WTC11 (cell line): ENCODE measurements at regions not wholly inside any gene's neighbourhood (a gene's known extent, or its start where the extent isn't known, plus 50 kb on each side); places are given as distances from the start of the nearest gene placed in this dataset.

Source experiments
- ATAC-seq: fragments of 200-7000 bp; cut with Tn5 transposase; 2 replicates; pipeline ENCODE4 v1.10.0; 2021; ENCODE audit warnings: mild to moderate bottlenecking, moderate library complexity
- CTCF ChIA-PET: fragments of 300-600 bp; sonication (Branson Sonifier 250); formaldehyde crosslinking; loops from one replicate; lab custom pipeline; 2021; ENCODE audit warnings: antibody characterized with exemption; lab: Charles Lee
- POLR2A ChIA-PET: fragments of 350-600 bp; sonication (Branson Sonifier 250); formaldehyde crosslinking; loops from one replicate; lab custom pipeline; 2021; ENCODE audit warnings: antibody characterized with exemption; lab: Charles Lee
- DNase-seq: peaks from one replicate; pipeline ENCODE4 v3.0.0; 2021; ENCODE audit warnings: low spot score
- H3K27ac Mint-ChIP-seq: 2 replicates; pipeline ENCODE4 v1.8.0; 2021; ENCODE audit warnings: mixed read lengths
- H3K27me3 Mint-ChIP-seq: 2 replicates; pipeline ENCODE4 v1.8.0; 2021; ENCODE audit warnings: low read depth, mild to moderate bottlenecking, moderate library complexity, mixed read lengths
- H3K36me3 Mint-ChIP-seq: 2 replicates; pipeline ENCODE4 v1.8.0; 2021; ENCODE audit warnings: mixed read lengths
- H3K4me1 Mint-ChIP-seq: 2 replicates; pipeline ENCODE4 v1.8.0; 2022; ENCODE audit warnings: mixed read lengths
- H3K4me3 Mint-ChIP-seq: 2 replicates; pipeline ENCODE4 v1.8.0; 2021; ENCODE audit warnings: mild to moderate bottlenecking, moderate library complexity, mixed read lengths
- H3K9me3 Mint-ChIP-seq: 2 replicates; pipeline ENCODE4 v1.8.0; 2021; ENCODE audit warnings: mixed read lengths
- NFATC4 ChIP-seq: fragments of 250-450 bp; sonication (Bioruptor Pico); IDR thresholded peaks from 2 replicates; pipeline ENCODE4 v1.9.0; 2021; ENCODE audit warnings: mild to moderate bottlenecking
- NR1H2 ChIP-seq: sonication (generic); formaldehyde crosslinking; IDR thresholded peaks from 2 replicates; pipeline ENCODE4 v1.9.0; 2021; ENCODE audit warnings: mild to moderate bottlenecking, moderate library complexity, missing genetic modification reagents
- ZBTB21 ChIP-seq: sonication (generic); formaldehyde crosslinking; IDR thresholded peaks from 2 replicates; pipeline ENCODE4 v1.8.1; 2023; ENCODE audit warnings: mild to moderate bottlenecking, missing genetic modification reagents, borderline replicate concordance
- ZNF121 ChIP-seq: sonication (generic); formaldehyde crosslinking; IDR thresholded peaks from 2 replicates; pipeline ENCODE4 v1.8.0; 2023; ENCODE audit warnings: missing genetic modification reagents
- ZNF263 ChIP-seq: sonication (generic); formaldehyde crosslinking; IDR thresholded peaks from 2 replicates; pipeline ENCODE4 v1.8.1; 2022; ENCODE audit warnings: low read depth, mild to moderate bottlenecking, moderate library complexity, missing genetic modification reagents
- ZNF317 ChIP-seq: sonication (generic); formaldehyde crosslinking; IDR thresholded peaks from 2 replicates; pipeline ENCODE4 v1.8.1; 2023; ENCODE audit warnings: low read depth, mild to moderate bottlenecking, moderate library complexity, missing genetic modification reagents, borderline replicate concordance
- ZNF416 ChIP-seq: fragments of 250-450 bp; sonication (Bioruptor Pico); IDR thresholded peaks from 2 replicates; pipeline ENCODE4 v1.9.0; 2021; ENCODE audit warnings: mild to moderate bottlenecking, inconsistent platforms
- ZNF423 ChIP-seq: fragments of 250-450 bp; sonication (Bioruptor Pico); IDR thresholded peaks from 2 replicates; pipeline ENCODE4 v2.1.2; 2022; ENCODE audit warnings: mild to moderate bottlenecking, moderate library complexity
- TF ChIP-seq, protein P1 (sequence below): sonication (generic); formaldehyde crosslinking; IDR thresholded peaks from 2 replicates; pipeline ENCODE4 v1.8.1; 2023; ENCODE audit warnings: mild to moderate bottlenecking, missing genetic modification reagents, moderate library complexity
- TF ChIP-seq, protein P2 (sequence below): sonication (generic); formaldehyde crosslinking; IDR thresholded peaks from 2 replicates; pipeline ENCODE4 v1.8.1; 2022; ENCODE audit warnings: low read depth, mild to moderate bottlenecking, moderate library complexity, missing genetic modification reagents, borderline replicate concordance
- TF ChIP-seq, protein P3 (sequence below): sonication (generic); formaldehyde crosslinking; IDR thresholded peaks from 2 replicates; pipeline ENCODE4 v1.8.0; 2022; ENCODE audit warnings: mild to moderate bottlenecking, missing genetic modification reagents
- TF ChIP-seq, protein P4 (sequence below): fragments of 250-450 bp; sonication (Bioruptor Pico); IDR thresholded peaks from 2 replicates; pipeline ENCODE4 v1.9.0; 2021; ENCODE audit warnings: moderate library complexity, mild to moderate bottlenecking, inconsistent platforms, borderline replicate concordance
- TF ChIP-seq, protein P5 (sequence below): fragments of 250-450 bp; sonication (Bioruptor Pico); IDR thresholded peaks from 2 replicates; pipeline ENCODE4 v1.9.0; 2021; ENCODE audit warnings: mild to moderate bottlenecking, borderline replicate concordance
- TF ChIP-seq, protein P6 (sequence below): fragments of 200-600 bp; IDR thresholded peaks from 2 replicates; pipeline ENCODE4 v1.8.0; 2022; ENCODE audit warnings: antibody characterized with exemption
- TF ChIP-seq, protein P7 (sequence below): sonication (generic); formaldehyde crosslinking; IDR thresholded peaks from 2 replicates; pipeline ENCODE4 v1.8.0; 2023; ENCODE audit warnings: missing genetic modification reagents
- TF ChIP-seq, protein P8 (sequence below): sonication (generic); formaldehyde crosslinking; IDR thresholded peaks from 2 replicates; pipeline ENCODE4 v1.8.1; 2023; ENCODE audit warnings: mild to moderate bottlenecking, missing genetic modification reagents
- TF ChIP-seq, protein P9 (sequence below): sonication (generic); formaldehyde crosslinking; IDR thresholded peaks from 2 replicates; pipeline ENCODE4 v1.8.1; 2023; ENCODE audit warnings: mild to moderate bottlenecking, missing genetic modification reagents, moderate library complexity

DNA sequence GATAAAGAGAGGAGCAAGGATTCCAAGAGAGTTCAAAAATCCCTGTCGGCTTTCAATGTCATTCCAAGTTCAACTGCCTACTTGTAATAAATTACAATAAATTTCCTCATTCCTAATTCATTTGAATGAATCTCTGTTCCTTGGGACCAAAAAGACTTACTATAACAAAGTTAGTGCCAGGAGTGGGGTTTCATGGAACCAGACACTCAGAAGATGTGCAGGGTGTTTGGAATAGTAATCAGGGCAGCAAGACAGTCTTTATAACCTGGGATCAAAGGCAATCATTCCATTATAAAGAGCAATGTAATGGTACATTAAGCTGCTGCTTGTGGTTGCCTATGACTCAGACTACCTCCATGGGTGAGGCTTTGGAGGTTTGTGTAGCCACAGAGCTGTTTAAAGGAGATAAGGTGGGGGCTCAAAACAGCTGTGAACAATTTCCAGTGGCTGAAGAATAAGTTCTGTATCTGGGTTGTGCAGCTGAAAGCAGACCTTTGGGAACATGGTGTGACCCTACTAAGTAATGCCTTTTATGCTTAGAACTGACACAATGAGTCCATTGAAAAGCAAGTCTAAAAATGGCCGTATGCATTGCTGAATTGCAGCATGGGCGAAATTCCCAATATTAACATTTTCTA lies 159.9 kb downstream of the LINC00237 start:
- no peaks in the 10 kb centered on the region for H3K4me1 Mint-ChIP-seq
- ChIA-PET CTCF (no interaction called here), POLR2A (no interaction called here)
- no peak overlapping the region for H3K4me3 Mint-ChIP-seq
- H3K27ac Mint-ChIP-seq: no peak overlapping the region
- peaks cover 6% of the 10 kb centered on the region for H3K36me3 Mint-ChIP-seq
- DNase-seq (no peak), ATAC-seq (no peak)
- H3K27me3 Mint-ChIP-seq: peaks cover 2% of the 10 kb centered on the region; the same call in 1 of the 2 replicates
- TF ChIP-seq ZNF423 (CRISPR knock-in tag) (no peak), NR1H2 (no peak), ZNF263 (CRISPR knock-in tag) (no peak), NFATC4 (no peak), ZNF317 (CRISPR knock-in tag) (no peak), ZBTB21 (CRISPR knock-in tag) (no peak), ZNF121 (no peak), ZNF416 (CRISPR knock-in tag) (no peak)
- TF ChIP-seq, protein P1, sequence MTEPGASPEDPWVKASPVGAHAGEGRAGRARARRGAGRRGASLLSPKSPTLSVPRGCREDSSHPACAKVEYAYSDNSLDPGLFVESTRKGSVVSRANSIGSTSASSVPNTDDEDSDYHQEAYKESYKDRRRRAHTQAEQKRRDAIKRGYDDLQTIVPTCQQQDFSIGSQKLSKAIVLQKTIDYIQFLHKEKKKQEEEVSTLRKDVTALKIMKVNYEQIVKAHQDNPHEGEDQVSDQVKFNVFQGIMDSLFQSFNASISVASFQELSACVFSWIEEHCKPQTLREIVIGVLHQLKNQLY (CRISPR knock-in tag): no peak
- TF ChIP-seq, protein P2, sequence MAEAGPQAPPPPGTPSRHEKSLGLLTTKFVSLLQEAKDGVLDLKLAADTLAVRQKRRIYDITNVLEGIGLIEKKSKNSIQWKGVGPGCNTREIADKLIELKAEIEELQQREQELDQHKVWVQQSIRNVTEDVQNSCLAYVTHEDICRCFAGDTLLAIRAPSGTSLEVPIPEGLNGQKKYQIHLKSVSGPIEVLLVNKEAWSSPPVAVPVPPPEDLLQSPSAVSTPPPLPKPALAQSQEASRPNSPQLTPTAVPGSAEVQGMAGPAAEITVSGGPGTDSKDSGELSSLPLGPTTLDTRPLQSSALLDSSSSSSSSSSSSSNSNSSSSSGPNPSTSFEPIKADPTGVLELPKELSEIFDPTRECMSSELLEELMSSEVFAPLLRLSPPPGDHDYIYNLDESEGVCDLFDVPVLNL (CRISPR knock-in tag): no peak
- TF ChIP-seq, protein P3, sequence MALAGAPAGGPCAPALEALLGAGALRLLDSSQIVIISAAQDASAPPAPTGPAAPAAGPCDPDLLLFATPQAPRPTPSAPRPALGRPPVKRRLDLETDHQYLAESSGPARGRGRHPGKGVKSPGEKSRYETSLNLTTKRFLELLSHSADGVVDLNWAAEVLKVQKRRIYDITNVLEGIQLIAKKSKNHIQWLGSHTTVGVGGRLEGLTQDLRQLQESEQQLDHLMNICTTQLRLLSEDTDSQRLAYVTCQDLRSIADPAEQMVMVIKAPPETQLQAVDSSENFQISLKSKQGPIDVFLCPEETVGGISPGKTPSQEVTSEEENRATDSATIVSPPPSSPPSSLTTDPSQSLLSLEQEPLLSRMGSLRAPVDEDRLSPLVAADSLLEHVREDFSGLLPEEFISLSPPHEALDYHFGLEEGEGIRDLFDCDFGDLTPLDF (CRISPR knock-in tag): no peak
- TF ChIP-seq, protein P4, sequence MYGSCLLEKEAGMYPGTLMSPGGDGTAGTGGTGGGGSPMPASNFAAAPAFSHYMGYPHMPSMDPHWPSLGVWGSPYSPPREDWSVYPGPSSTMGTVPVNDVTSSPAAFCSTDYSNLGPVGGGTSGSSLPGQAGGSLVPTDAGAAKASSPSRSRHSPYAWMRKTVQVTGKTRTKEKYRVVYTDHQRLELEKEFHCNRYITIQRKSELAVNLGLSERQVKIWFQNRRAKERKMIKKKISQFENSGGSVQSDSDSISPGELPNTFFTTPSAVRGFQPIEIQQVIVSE (CRISPR knock-in tag): no peak
- TF ChIP-seq, protein P5, sequence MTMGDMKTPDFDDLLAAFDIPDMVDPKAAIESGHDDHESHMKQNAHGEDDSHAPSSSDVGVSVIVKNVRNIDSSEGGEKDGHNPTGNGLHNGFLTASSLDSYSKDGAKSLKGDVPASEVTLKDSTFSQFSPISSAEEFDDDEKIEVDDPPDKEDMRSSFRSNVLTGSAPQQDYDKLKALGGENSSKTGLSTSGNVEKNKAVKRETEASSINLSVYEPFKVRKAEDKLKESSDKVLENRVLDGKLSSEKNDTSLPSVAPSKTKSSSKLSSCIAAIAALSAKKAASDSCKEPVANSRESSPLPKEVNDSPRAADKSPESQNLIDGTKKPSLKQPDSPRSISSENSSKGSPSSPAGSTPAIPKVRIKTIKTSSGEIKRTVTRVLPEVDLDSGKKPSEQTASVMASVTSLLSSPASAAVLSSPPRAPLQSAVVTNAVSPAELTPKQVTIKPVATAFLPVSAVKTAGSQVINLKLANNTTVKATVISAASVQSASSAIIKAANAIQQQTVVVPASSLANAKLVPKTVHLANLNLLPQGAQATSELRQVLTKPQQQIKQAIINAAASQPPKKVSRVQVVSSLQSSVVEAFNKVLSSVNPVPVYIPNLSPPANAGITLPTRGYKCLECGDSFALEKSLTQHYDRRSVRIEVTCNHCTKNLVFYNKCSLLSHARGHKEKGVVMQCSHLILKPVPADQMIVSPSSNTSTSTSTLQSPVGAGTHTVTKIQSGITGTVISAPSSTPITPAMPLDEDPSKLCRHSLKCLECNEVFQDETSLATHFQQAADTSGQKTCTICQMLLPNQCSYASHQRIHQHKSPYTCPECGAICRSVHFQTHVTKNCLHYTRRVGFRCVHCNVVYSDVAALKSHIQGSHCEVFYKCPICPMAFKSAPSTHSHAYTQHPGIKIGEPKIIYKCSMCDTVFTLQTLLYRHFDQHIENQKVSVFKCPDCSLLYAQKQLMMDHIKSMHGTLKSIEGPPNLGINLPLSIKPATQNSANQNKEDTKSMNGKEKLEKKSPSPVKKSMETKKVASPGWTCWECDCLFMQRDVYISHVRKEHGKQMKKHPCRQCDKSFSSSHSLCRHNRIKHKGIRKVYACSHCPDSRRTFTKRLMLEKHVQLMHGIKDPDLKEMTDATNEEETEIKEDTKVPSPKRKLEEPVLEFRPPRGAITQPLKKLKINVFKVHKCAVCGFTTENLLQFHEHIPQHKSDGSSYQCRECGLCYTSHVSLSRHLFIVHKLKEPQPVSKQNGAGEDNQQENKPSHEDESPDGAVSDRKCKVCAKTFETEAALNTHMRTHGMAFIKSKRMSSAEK (CRISPR knock-in tag): no peak
- TF ChIP-seq, protein P6, sequence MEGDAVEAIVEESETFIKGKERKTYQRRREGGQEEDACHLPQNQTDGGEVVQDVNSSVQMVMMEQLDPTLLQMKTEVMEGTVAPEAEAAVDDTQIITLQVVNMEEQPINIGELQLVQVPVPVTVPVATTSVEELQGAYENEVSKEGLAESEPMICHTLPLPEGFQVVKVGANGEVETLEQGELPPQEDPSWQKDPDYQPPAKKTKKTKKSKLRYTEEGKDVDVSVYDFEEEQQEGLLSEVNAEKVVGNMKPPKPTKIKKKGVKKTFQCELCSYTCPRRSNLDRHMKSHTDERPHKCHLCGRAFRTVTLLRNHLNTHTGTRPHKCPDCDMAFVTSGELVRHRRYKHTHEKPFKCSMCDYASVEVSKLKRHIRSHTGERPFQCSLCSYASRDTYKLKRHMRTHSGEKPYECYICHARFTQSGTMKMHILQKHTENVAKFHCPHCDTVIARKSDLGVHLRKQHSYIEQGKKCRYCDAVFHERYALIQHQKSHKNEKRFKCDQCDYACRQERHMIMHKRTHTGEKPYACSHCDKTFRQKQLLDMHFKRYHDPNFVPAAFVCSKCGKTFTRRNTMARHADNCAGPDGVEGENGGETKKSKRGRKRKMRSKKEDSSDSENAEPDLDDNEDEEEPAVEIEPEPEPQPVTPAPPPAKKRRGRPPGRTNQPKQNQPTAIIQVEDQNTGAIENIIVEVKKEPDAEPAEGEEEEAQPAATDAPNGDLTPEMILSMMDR: no peak
- TF ChIP-seq, protein P7, sequence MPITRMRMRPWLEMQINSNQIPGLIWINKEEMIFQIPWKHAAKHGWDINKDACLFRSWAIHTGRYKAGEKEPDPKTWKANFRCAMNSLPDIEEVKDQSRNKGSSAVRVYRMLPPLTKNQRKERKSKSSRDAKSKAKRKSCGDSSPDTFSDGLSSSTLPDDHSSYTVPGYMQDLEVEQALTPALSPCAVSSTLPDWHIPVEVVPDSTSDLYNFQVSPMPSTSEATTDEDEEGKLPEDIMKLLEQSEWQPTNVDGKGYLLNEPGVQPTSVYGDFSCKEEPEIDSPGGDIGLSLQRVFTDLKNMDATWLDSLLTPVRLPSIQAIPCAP: no peak
- TF ChIP-seq, protein P8, sequence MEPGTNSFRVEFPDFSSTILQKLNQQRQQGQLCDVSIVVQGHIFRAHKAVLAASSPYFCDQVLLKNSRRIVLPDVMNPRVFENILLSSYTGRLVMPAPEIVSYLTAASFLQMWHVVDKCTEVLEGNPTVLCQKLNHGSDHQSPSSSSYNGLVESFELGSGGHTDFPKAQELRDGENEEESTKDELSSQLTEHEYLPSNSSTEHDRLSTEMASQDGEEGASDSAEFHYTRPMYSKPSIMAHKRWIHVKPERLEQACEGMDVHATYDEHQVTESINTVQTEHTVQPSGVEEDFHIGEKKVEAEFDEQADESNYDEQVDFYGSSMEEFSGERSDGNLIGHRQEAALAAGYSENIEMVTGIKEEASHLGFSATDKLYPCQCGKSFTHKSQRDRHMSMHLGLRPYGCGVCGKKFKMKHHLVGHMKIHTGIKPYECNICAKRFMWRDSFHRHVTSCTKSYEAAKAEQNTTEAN (CRISPR knock-in tag): no peak
- TF ChIP-seq, protein P9, sequence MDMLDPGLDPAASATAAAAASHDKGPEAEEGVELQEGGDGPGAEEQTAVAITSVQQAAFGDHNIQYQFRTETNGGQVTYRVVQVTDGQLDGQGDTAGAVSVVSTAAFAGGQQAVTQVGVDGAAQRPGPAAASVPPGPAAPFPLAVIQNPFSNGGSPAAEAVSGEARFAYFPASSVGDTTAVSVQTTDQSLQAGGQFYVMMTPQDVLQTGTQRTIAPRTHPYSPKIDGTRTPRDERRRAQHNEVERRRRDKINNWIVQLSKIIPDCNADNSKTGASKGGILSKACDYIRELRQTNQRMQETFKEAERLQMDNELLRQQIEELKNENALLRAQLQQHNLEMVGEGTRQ (CRISPR knock-in tag): no peak
- TF ChIP-seq, all 79 proteins: peak for 0
- peaks cover 20% of the 10 kb centered on the region for H3K9me3 Mint-ChIP-seq
